HG03457 (cell line): ENCODE measurements at regions not wholly inside any gene's neighbourhood (a gene's known extent, or its start where the extent isn't known, plus 50 kb on each side); places are given as distances from the start of the nearest gene placed in this dataset.
A peak's percentile ranks its signal among the peaks of the same experiment; 100 is the strongest.
"Not testable (repeated sequence)": the region's sequence is repeated elsewhere in the genome, so short reads cannot be mapped to it uniquely, and the experiment has no call there.

ENCODE experiments used
- ATAC-seq: cut with Tn5 transposase; IDR thresholded peaks from one replicate; pipeline ENCODE4 v1.9.1; 2021; ENCODE audit warnings: moderate number of reproducible peaks; ENCODE audit not compliant: unreplicated experiment

DNA sequence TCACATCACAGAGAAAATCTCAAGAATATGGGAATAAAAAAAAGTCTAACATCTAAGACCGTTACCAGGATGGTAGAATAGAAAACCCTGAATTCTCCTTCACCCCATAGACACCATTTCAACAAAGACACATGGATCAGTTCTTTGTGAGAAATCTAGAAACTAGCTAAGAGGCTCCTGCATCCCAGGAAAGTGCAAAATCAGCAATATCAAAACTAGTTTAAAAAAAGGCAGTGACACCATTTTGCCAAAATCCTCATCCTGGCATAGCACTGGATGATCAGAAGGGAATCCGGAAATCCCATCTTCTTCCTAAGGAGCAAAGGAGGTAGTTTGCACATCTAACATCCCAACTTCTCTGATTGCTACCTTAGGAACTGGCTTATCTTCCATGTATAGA, 88.9 kb upstream of the MAGEE2 start:
- ATAC-seq = no peak

DNA sequence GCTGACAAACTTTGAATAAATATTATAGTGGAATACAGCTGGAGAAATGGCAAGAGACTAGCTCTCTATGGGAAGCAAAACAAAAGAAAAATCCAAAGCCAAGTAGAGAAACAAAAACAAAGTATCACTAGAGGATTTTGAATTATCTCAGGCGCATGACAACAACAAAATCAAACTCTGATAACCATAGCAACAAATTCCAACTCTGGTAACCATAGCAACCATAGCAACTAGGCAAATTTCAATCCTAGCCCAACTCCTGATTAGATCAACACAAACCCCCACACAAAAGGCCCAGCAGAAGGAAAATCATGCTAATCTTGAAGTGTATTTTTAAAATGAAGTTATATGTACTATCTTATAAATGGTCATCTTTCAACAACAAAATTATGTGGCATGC, 98.4 kb upstream of the MAGEE2 start:
- no peak for ATAC-seq

DNA sequence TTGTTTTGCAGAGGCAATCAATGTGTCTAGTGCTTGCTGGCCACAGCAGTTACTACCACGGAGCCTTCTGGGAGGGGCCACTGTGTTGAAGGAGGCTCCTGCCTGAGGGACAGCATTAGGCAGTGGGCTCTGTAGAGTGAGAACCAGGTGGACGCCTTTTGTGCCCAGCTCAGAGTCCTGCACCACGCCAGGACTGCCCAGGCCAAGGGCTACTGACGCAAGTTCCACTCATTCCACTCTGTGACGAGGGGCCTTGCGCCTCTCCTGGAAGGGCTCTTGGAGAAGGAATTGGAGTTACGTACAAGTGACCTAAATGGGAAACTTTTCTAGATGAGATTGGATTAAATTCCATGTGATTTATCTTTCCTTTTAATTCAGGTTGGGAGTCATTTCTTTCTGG, 102.8 kb upstream of the MAGEE2 start:
- no peak for ATAC-seq

DNA sequence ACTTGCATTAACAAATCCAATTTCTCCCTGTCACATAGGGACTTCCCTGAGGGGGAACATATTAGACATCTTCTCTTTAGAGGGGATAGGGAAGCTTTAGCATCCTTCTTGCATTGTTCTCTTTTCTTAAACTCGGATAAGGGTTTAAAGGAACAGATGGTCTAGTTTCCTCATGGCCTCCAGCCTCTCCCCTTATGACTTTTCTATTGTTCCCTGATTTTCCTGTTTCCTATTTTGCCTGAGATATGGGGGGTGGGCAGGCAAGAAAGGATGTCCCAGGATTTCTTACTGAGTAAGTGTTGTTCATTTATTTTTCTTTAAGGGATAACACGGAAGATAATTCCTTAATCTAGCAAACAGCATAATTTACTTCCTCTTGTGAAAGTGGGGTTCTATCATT, 107.7 kb upstream of the MAGEE2 start:
- no peak for ATAC-seq

DNA sequence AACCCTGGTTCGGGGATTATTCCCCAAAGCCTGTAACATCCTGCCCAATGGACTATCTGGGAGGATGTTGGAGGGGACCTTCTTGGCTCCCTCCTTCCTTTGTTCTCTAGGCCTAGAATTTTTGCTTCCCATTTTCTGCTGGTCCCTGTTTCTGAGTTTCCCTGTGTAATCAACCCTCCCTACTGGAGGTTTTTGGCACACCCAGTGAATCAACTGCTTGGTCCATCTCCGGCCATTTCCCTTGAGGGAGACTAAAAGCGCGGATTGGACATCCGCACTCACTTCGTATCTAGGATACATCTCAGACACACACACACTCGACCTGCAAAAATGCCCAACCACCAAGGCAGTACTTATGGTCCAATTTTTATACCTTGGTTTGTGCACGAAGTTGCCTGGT, 108.2 kb upstream of the MAGEE2 start:
- no peak for ATAC-seq

DNA sequence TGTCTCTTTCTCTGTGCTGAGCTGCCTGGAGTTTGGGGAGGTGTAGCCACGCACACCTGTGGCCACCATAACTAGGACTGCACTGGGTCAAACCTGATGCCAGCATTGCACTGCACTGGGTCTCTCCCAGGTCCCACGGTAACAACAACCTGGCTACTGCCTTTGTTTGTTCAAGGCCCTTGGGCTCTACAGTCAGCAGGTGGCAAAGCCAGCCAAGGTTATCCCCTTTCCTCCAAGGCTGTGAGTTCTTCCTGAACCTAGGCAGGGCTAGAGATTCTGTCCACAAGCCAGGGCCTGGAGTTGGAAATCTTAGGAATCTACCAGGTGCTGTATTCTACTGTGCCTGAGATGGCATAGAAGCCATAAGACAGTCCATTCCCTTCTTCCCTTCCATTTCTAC, 126.7 kb upstream of the MAGEE2 start:
- ATAC-seq = no peak

GRCh38 chrX:75957107-75957610, 172.1 kb upstream of the MAGEE2 start:
- no peak for ATAC-seq

DNA sequence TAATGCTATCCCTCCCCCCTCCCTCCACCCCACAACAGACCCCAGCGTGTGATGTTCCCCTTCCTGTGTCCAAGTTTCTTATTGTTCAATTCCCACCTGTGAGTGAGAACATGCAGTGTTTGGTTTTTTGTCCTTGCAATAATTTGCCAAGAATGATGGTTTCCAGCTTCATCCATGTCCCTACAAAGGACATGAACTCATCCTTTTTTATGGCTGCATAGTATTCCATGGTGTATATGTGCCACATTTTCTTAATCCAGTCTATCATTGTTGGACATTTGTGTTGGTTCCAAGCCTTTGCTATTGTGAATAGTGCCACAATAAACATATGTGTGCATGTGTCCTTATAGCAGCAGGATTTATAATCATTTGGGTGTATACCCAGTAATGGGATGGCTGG, 176.3 kb upstream of the MAGEE2 start:
- not testable (repeated sequence) for ATAC-seq

- no peak for ATAC-seq
Observed at GRCh38 chrX:75963774-75964173, 178.7 kb upstream of the MAGEE2 start.

- no peak for ATAC-seq
Observed at GRCh38 chrX:75968293-75968692, 183.2 kb upstream of the MAGEE2 start.

GRCh38 chrX:75986976-75987375, 185.9 kb upstream of the PBDC1 start:
- no peak for ATAC-seq

DNA sequence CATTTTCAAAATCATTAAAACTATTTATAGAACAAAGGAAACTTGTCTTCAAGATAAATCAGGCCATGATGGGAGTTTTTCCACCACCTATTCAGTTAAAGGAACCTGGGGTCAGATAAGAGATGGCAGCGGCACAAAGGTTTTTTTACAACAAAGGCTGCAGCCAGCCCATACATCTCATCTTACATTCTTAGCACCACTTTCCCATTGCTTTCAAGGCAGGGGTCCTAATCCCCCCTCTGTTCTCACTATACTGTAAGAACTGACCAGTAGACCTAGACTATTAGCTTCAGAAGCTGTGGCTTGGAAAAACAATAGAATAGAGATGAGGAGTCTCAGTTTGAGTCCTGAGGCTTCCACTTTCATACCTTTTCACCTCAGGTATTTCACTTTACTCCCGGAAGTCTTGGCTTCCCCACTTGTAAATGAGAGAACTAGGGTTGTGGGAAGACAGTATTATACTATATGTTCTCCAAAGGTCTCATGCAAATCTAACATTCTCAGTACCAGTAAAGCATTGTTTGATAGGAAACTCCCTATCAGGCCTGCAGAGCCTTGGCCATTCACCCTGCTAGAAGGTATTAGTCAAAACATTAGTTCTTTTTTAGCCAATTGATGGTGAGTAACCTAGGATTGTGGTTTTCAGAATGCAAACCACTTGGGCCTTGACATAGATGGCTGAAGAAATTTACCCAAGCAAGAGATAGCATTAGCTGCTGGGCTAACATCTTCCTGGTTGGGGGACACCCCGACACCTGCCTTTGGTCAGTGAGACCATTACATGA, 182.9 kb upstream of the PBDC1 start:
- peak; percentile 67 for ATAC-seq

DNA sequence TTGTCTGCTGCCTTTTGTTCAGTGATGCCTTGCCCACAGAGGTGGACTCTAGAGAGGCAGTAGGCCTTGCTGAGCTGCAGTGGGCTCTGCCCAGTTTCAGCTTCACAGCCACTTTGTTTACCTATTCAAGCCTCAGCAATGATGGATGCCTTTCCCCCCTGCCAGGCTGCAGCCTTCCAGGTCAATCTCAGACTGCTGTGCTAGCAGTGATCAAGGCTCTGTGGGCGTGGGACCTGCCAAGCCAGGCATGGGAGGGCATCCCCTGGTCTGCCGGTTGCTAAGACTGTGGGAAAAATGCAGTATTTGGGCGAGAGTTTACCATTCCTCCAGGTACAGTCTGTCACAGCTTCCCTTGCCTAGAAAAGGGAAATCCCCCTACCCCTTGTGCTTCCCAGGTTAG, 175.2 kb upstream of the PBDC1 start:
- ATAC-seq = no peak

DNA sequence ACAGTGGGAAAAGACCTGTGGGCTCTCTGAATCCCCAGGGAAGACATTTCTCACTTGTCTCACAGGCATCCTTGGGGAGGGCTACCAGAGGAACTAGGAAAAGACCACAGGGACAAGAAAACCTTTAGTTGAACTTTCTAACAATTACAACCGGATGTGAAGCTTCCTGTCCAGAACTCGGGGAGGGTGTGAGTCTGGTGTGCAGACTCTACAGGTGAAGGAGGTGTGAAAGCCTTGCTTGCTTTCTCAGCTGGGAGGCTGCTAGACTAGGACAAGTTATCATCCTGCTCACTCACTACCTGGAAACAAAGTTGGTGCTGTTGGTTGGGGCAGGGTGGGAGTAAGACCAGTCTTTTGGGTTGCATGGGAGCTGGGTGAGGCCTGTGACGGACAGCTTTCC, 158.5 kb upstream of the PBDC1 start:
- ATAC-seq = no peak

GRCh38 chrX:76026292-76026691, 146.6 kb upstream of the PBDC1 start:
- ATAC-seq = no peak

- no peak for ATAC-seq
Observed at GRCh38 chrX:76026751-76027150, 146.1 kb upstream of the PBDC1 start.

- no peak for ATAC-seq
Observed at GRCh38 chrX:76029385-76029784, 143.5 kb upstream of the PBDC1 start.

GRCh38 chrX:76064825-76065224, 108.0 kb upstream of the PBDC1 start:
- ATAC-seq = no peak

GRCh38 chrX:76076124-76076523, 96.7 kb upstream of the PBDC1 start:
- ATAC-seq = no peak

DNA sequence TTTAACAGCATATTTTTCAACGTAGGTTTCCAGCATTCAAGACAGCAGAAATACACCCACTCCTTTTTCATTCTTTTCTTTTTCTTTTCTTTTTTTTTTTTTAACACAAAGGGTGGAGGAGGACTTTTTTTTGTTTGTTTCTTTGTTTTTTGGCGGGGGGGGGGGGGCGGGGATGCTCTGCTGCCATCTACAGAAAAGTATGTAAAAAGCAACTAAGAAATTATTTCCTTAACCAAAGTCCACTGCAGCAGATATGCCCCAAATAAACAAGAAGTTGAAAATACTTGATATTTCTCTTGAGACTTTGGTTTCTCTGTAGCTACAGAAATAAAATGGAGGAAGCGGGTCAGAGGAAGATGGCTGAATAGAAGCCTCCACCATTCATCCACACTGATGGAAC, 63.2 kb upstream of the PBDC1 start:
- no peak for ATAC-seq
